ENCODE measurements at regions not wholly inside any gene's neighbourhood (a gene's known extent, or its start where the extent isn't known, plus 50 kb on each side); places are given as distances from the start of the nearest gene placed in this dataset.
A peak's percentile ranks its signal among the peaks of the same experiment; 100 is the strongest.

GRCh38 chr13:63554157-63554556 is 2138.5 kb upstream of the PCDH20 start:
- FAIRE-seq (no peak), DNase-seq (ENCODE audit: insufficient read length, low spot score) (no peak)
- no peak for TF ChIP-seq CTCF (IDR thresholded peaks at IDR 0.05; ENCODE audit: insufficient read depth, missing control alignments)

- TF ChIP-seq CTCF (IDR thresholded peaks at IDR 0.05; ENCODE audit: insufficient read depth, missing control alignments), result no peak
- no peak for DNase-seq (ENCODE audit: insufficient read length, low spot score)
- FAIRE-seq, result no peak
Measured at GRCh38 chr13:63551731-63552130, 2136.1 kb upstream of the PCDH20 start.

GRCh38 chr13:63546524-63546923 is 2130.9 kb upstream of the PCDH20 start:
- no peak for TF ChIP-seq CTCF (IDR thresholded peaks at IDR 0.05; ENCODE audit: insufficient read depth, missing control alignments)
- peak; percentile 55 for FAIRE-seq
- DNase-seq (ENCODE audit: insufficient read length, low spot score), result no peak

GRCh38 chr13:63542770-63543169 is 2127.1 kb upstream of the PCDH20 start:
- DNase-seq (ENCODE audit: insufficient read length, low spot score) (no peak), FAIRE-seq (no peak)
- no peak for TF ChIP-seq CTCF (IDR thresholded peaks at IDR 0.05; ENCODE audit: insufficient read depth, missing control alignments)

GRCh38 chr13:63541336-63541735 is 2125.7 kb upstream of the PCDH20 start:
- TF ChIP-seq CTCF (IDR thresholded peaks at IDR 0.05; ENCODE audit: insufficient read depth, missing control alignments), result no peak
- FAIRE-seq (no peak), DNase-seq (ENCODE audit: insufficient read length, low spot score) (no peak)

- FAIRE-seq (peak; percentile 98), DNase-seq (ENCODE audit: insufficient read length, low spot score) (peak; percentile 18)
- no peak for TF ChIP-seq CTCF (IDR thresholded peaks at IDR 0.05; ENCODE audit: insufficient read depth, missing control alignments)
Measured at GRCh38 chr13:63540061-63540460, 2124.4 kb upstream of the PCDH20 start.

- no peak for TF ChIP-seq CTCF (IDR thresholded peaks at IDR 0.05; ENCODE audit: insufficient read depth, missing control alignments)
- FAIRE-seq (no peak), DNase-seq (ENCODE audit: insufficient read length, low spot score) (no peak)
Measured at GRCh38 chr13:63517371-63517770, 2101.7 kb upstream of the PCDH20 start.
